ENCODE measurements at regions not wholly inside any gene's neighbourhood (a gene's known extent, or its start where the extent isn't known, plus 50 kb on each side); places are given as distances from the start of the nearest gene placed in this dataset.
A peak's percentile ranks its signal among the peaks of the same experiment; 100 is the strongest.

DNA sequence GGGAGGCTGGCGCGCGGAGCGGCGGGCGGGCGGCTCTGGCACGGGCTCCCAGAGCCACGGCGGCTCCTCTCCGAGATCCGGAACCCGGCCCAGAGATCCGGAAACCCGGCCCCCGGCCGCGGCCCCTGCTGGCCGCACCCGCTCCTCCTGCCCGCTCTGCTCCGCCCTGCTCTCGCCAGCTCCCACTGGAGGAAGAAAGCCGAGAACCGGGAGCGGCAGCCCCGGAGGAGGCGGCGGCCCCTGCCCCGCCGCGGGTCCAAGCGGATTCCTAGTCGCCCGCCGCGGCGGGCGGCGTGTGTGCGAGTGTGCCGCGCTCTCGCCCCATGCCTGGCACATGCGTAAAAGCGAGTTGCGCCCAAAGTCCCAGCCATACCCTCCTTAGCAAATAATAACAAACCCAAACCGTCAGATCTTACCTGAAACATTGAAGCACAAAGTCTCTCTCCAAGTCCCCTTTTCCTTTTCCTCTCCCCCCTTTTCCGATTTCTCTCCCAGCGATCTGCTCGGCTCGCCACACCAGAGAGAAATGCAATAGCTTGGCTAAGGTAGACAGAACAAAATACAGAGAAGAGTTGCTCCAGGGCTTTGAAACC lies 108.7 kb upstream of the KCTD1 start:
- DNase-seq = peak; percentile 80
- ChIA-PET POLR2A (interaction anchor here (0.6 to 1.5 kb wide), 10 partner anchors 26 to 273 kb away, joined by 3 to 8 read pairs (median 4); partner anchors contain the start of gene KCTD1), CTCF (interaction anchor here (0.6 to 2.3 kb wide), 16 partner anchors 26 to 349 kb away, joined by 3 to 13 read pairs (median 4); partner anchors contain the start of gene KCTD1)
- TF ChIP-seq SIN3A (IDR thresholded peaks at IDR 0.05; ENCODE audit: borderline replicate concordance, low read depth, low read length) (peak; percentile 35; the same call in 1 of the 2 replicates), NRF1 (IDR thresholded peaks at IDR 0.05; ENCODE audit: low read depth, low read length) (peak; percentile 40; the same call in 1 of the 2 replicates), EZH2phosphoT487 (IDR thresholded peaks at IDR 0.05; ENCODE audit: borderline replicate concordance, low read depth) (no peak), EP300 (IDR thresholded peaks at IDR 0.05; ENCODE audit: borderline replicate concordance in 1 of 2, low read depth in 1 of 2, low read length in 1 of 2) (no peak), JUND (IDR thresholded peaks at IDR 0.05) (no peak), RAD21 (IDR thresholded peaks at IDR 0.05; ENCODE audit: low read length) (0 out of 2 replicates have a peak, but pooled peaks have one; percentile 11), ELF1 (IDR thresholded peaks at IDR 0.05) (0 out of 2 replicates have a peak, but pooled peaks have one; percentile 13), TAF1 (IDR thresholded peaks at IDR 0.05; ENCODE audit: borderline replicate concordance, low read depth, low read length) (no peak), GABPA (IDR thresholded peaks at IDR 0.05; ENCODE audit: low read depth) (0 out of 2 replicates have a peak, but pooled peaks have one; percentile 28), RXRA (IDR thresholded peaks at IDR 0.05; ENCODE audit: borderline replicate concordance, low read depth) (no peak)
- TF ChIP-seq, protein P1, sequence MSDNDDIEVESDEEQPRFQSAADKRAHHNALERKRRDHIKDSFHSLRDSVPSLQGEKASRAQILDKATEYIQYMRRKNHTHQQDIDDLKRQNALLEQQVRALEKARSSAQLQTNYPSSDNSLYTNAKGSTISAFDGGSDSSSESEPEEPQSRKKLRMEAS (IDR thresholded peaks at IDR 0.05; ENCODE audit: low read depth) = no peak; the same call in 1 of the 2 replicates
- TF ChIP-seq, protein P2, sequence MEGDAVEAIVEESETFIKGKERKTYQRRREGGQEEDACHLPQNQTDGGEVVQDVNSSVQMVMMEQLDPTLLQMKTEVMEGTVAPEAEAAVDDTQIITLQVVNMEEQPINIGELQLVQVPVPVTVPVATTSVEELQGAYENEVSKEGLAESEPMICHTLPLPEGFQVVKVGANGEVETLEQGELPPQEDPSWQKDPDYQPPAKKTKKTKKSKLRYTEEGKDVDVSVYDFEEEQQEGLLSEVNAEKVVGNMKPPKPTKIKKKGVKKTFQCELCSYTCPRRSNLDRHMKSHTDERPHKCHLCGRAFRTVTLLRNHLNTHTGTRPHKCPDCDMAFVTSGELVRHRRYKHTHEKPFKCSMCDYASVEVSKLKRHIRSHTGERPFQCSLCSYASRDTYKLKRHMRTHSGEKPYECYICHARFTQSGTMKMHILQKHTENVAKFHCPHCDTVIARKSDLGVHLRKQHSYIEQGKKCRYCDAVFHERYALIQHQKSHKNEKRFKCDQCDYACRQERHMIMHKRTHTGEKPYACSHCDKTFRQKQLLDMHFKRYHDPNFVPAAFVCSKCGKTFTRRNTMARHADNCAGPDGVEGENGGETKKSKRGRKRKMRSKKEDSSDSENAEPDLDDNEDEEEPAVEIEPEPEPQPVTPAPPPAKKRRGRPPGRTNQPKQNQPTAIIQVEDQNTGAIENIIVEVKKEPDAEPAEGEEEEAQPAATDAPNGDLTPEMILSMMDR (IDR thresholded peaks at IDR 0.05) = peak; percentile 26
- peak overlapping the region; percentile 41; the same call in 1 of the 2 replicates for H3K9ac ChIP-seq
- 2% methylated on average over 21 of the region's 52 CpGs for WGBS (ENCODE audit: low lambda C conversion rate)
- H3K4me2 ChIP-seq = peak overlapping the region; percentile 95
- H3K4me1 ChIP-seq (ENCODE audit: control insufficient read depth in 1 of 2, insufficient read depth in 2 of 2, low read depth in 1 of 2, low read length in 1 of 2) = peaks cover 0 to 14% of the 10 kb centered on the region in 2 experiments; a peak in 2 of 4 replicates
- peaks cover 11% of the 10 kb centered on the region; the same call in 1 of the 2 replicates for H3K27me3 ChIP-seq (ENCODE audit: insufficient read depth)
- H3K79me2 ChIP-seq (ENCODE audit: insufficient read depth) = no peaks in the 10 kb centered on the region
- no peaks in the 10 kb centered on the region for H3K9me3 ChIP-seq
- H3K36me3 ChIP-seq (replicated peaks in 1 of 2; ENCODE audit: control insufficient read depth in 1 of 2, insufficient read depth in 2 of 2, low read length in 1 of 2) = no peaks in the 10 kb centered on the region
- H3K27ac ChIP-seq (ENCODE audit: low read depth in 2 of 2, low read length in 1 of 2) = peak overlapping the region in 1 of 2 experiments; percentile 97; a peak in 2 of 4 replicates
- H4K20me1 ChIP-seq (ENCODE audit: insufficient read depth) = no peaks in the 10 kb centered on the region
- H3F3A ChIP-seq (replicated peaks; ENCODE audit: insufficient read depth) = peaks cover 14% of the 10 kb centered on the region
- H3K4me3 ChIP-seq (ENCODE audit: low read depth in 2 of 2, low read length in 1 of 2) = peak overlapping the region; percentile 75 to 93
- peak overlapping the region; percentile 95 for H2AFZ ChIP-seq (ENCODE audit: low read depth)
- no peaks in the 10 kb centered on the region for H3K9me2 ChIP-seq

DNA sequence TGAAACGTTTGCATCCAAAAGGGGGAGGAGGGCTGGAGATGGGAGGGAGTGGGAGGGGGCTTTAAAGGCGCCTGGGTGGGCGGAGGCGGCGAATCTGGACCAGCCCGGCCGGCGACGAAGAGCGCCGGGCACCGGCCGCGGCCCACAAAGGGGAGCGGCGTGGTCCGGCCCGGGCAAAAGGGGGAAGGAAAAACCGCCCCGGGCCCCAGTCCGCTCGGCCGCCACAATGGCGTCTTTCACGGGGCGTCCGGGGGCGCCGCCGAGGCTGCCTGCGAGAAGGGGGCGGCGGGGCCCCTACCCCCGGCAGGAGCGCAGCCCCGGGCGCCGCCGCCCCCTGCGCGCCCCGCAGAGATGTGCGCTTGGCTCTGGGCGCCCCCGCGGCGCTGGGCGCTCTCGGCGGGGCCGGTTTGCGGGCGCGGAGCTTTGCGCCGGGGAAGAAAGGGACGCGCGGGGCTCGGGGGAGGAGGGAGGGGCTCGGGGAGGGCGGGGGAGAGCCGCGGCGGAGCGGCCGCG lies 108.1 kb upstream of the KCTD1 start:
- Histone ChIP-seq H3K9me2 (no peaks in the 10 kb centered on the region), H3K4me2 (peak overlapping the region; percentile 85), H4K20me1 (ENCODE audit: insufficient read depth) (no peaks in the 10 kb centered on the region), H3K9ac (peak overlapping the region; percentile 53; the same call in 1 of the 2 replicates), H2AFZ (ENCODE audit: low read depth) (peak overlapping the region; percentile 86), H3K27ac (ENCODE audit: low read depth in 2 of 2, low read length in 1 of 2) (peak overlapping the region in 1 of 2 experiments; percentile 97; a peak in 2 of 4 replicates), H3K4me3 (ENCODE audit: low read depth in 2 of 2, low read length in 1 of 2) (peak overlapping the region; percentile 75 to 93), H3F3A (replicated peaks; ENCODE audit: insufficient read depth) (peaks cover 14% of the 10 kb centered on the region), H3K4me1 (ENCODE audit: control insufficient read depth in 1 of 2, insufficient read depth in 2 of 2, low read depth in 1 of 2, low read length in 1 of 2) (peaks cover 0 to 16% of the 10 kb centered on the region in 2 experiments; a peak in 2 of 4 replicates), H3K79me2 (ENCODE audit: insufficient read depth) (no peaks in the 10 kb centered on the region), H3K9me3 (no peaks in the 10 kb centered on the region), H3K27me3 (ENCODE audit: insufficient read depth) (peaks cover 11% of the 10 kb centered on the region; the same call in 1 of the 2 replicates), H3K36me3 (replicated peaks in 1 of 2; ENCODE audit: control insufficient read depth in 1 of 2, insufficient read depth in 2 of 2, low read length in 1 of 2) (no peaks in the 10 kb centered on the region)
- 0% methylated on average over 6 of the region's 68 CpGs for WGBS (ENCODE audit: low lambda C conversion rate)
- ChIA-PET POLR2A (interaction anchor here (0.7 to 1.5 kb wide), 8 partner anchors 26 to 273 kb away, joined by 3 to 8 read pairs (median 4); partner anchors contain the start of gene KCTD1), CTCF (interaction anchor here (1.0 to 2.3 kb wide), 9 partner anchors 104 to 342 kb away, joined by 3 to 13 read pairs (median 5); partner anchors contain the start of gene KCTD1)
- peak; percentile 67 for DNase-seq
- no peak for TF ChIP-seq ELF1 (IDR thresholded peaks at IDR 0.05)
- TF ChIP-seq EP300 (IDR thresholded peaks at IDR 0.05; ENCODE audit: borderline replicate concordance in 1 of 2, low read depth in 1 of 2, low read length in 1 of 2) = no peak
- TF ChIP-seq TCF12 (IDR thresholded peaks at IDR 0.05) = no peak
- no peak for TF ChIP-seq FOXJ3 (CRISPR knock-in tag; IDR thresholded peaks at IDR 0.05)
- TF ChIP-seq POLR2AphosphoS5 (IDR thresholded peaks at IDR 0.05; ENCODE audit: low read depth, low read length) = no peak
- TF ChIP-seq RFX5 (IDR thresholded peaks at IDR 0.05; ENCODE audit: low read length) = no peak
- no peak for TF ChIP-seq TAF1 (IDR thresholded peaks at IDR 0.05; ENCODE audit: borderline replicate concordance, low read depth, low read length)
- TF ChIP-seq, protein P1 (IDR thresholded peaks at IDR 0.05; ENCODE audit: low read depth) = no peak
- no peak for TF ChIP-seq MXI1 (IDR thresholded peaks at IDR 0.05; ENCODE audit: low read depth, low read length)
- TF ChIP-seq EZH2phosphoT487 (IDR thresholded peaks at IDR 0.05; ENCODE audit: borderline replicate concordance, low read depth) = no peak
- TF ChIP-seq MEF2A (IDR thresholded peaks at IDR 0.05; ENCODE audit: borderline replicate concordance, low read depth) = no peak
- TF ChIP-seq FOXM1 (IDR thresholded peaks at IDR 0.05; ENCODE audit: low read depth) = no peak

Data from SK-N-SH (cell line).